Muscle of leg (tissue), 3 donors: ENCODE measurements at regions not wholly inside any gene's neighbourhood (a gene's known extent, or its start where the extent isn't known, plus 50 kb on each side); places are given as distances from the start of the nearest gene placed in this dataset.
A peak's percentile ranks its signal among the peaks of the same experiment; 100 is the strongest.

Experiments
- DNase-seq: peaks from one replicate; pipeline ENCODE4 v3.0.0; 2013
- H3K27ac ChIP-seq: one replicate; pipeline ENCODE4 v1.5.1; 2013; ENCODE audit warnings: mild to moderate bottlenecking, low read length, control low read depth
- H3K27me3 ChIP-seq: one replicate; pipeline ENCODE4 v1.6.1; 2013; ENCODE audit warnings: low read length; ENCODE audit not compliant: control insufficient read depth, insufficient read depth
- H3K36me3 ChIP-seq: one replicate; pipeline ENCODE4 v1.6.1; 2013; ENCODE audit warnings: low read length; ENCODE audit not compliant: control insufficient read depth, insufficient read depth
- H3K4me1 ChIP-seq: one replicate; pipeline ENCODE4 v1.6.1; 2013; ENCODE audit warnings: low read length; ENCODE audit not compliant: control insufficient read depth, insufficient read depth
- H3K4me3 ChIP-seq: one replicate; pipeline ENCODE4 v1.5.1; 2013; ENCODE audit warnings: low read length, control low read depth
- H3K9me3 ChIP-seq: replicated peaks from 2 replicates; pipeline ENCODE4 v1.6.1; 2013; ENCODE audit warnings: low read depth, low read length; ENCODE audit not compliant: control insufficient read depth
- WGBS: methylation state at CpG from one replicate; pipeline ENCODE4 v1.1.5; 2013; ENCODE audit warnings: missing lambda C conversion rate; ENCODE audit not compliant: insufficient coverage; 5-methylcytosine and 5-hydroxymethylcytosine counted together

- peaks cover 60% of the 10 kb centered on the region for H3K4me1 ChIP-seq
- WGBS, result 82% methylated on average over 6 of the region's 11 CpGs
- no peak overlapping the region for H3K4me3 ChIP-seq
- no peaks in the 10 kb centered on the region for H3K9me3 ChIP-seq
- peaks cover 16% of the 10 kb centered on the region for H3K36me3 ChIP-seq
- DNase-seq, result no peak
- H3K27ac ChIP-seq, result no peak overlapping the region
- no peaks in the 10 kb centered on the region for H3K27me3 ChIP-seq
These were observed 59.5 kb upstream of the PNMA1 start for GRCh38 chr14:73773441-73774240.

GRCh38 chr14:73771848-73772638, 57.9 kb upstream of the PNMA1 start:
- no peaks in the 10 kb centered on the region for H3K9me3 ChIP-seq
- peak; percentile 77 for DNase-seq
- H3K36me3 ChIP-seq, result peaks cover 12% of the 10 kb centered on the region
- H3K4me1 ChIP-seq, result peaks cover 71% of the 10 kb centered on the region
- peak overlapping the region; percentile 81 for H3K27ac ChIP-seq
- H3K27me3 ChIP-seq, result no peaks in the 10 kb centered on the region
- 8% methylated on average over 6 of the region's 7 CpGs for WGBS
- no peak overlapping the region for H3K4me3 ChIP-seq

- peaks cover 74% of the 10 kb centered on the region for H3K4me1 ChIP-seq
These were observed 57.0 kb upstream of the PNMA1 start for GRCh38 chr14:73770977-73771847.

DNA sequence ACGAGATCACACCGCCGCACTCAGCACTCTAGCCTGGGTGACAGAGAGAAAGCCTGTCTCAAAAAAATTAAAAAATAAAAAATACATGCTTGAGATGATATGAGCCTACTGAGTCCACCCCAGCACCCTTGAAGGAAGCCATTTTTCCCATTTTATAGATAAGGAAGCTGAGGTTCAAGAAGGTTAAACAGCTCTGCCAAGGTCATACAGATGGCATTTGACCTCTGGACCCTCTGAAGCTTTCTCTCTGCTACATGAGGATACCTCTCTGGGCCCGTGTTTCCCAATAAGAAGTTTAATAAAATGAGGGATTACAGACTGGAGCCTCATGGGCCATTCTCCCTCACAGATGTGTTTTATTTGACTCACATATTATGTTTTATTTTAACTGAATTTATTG, 53.9 kb upstream of the PNMA1 start:
- H3K4me3 ChIP-seq, result no peak overlapping the region
- peaks cover 77% of the 10 kb centered on the region for H3K4me1 ChIP-seq
- H3K27me3 ChIP-seq, result no peaks in the 10 kb centered on the region
- no peak for DNase-seq
- H3K36me3 ChIP-seq, result peaks cover 9% of the 10 kb centered on the region
- no CpG with 5 or more reads among the region's 4 CpGs for WGBS
- H3K9me3 ChIP-seq, result no peaks in the 10 kb centered on the region
- H3K27ac ChIP-seq, result peak overlapping the region; percentile 47

More at GRCh38 chr14:73770977-73771847, 57.0 kb upstream of the PNMA1 start:
- Histone ChIP-seq H3K27me3 (no peaks in the 10 kb centered on the region), H3K4me3 (no peak overlapping the region), H3K27ac (peak overlapping the region; percentile 81), H3K36me3 (peaks cover 12% of the 10 kb centered on the region), H3K9me3 (no peaks in the 10 kb centered on the region)
- DNase-seq, result no peak
- WGBS, result 88% methylated on average over 3 of the region's 18 CpGs

DNA sequence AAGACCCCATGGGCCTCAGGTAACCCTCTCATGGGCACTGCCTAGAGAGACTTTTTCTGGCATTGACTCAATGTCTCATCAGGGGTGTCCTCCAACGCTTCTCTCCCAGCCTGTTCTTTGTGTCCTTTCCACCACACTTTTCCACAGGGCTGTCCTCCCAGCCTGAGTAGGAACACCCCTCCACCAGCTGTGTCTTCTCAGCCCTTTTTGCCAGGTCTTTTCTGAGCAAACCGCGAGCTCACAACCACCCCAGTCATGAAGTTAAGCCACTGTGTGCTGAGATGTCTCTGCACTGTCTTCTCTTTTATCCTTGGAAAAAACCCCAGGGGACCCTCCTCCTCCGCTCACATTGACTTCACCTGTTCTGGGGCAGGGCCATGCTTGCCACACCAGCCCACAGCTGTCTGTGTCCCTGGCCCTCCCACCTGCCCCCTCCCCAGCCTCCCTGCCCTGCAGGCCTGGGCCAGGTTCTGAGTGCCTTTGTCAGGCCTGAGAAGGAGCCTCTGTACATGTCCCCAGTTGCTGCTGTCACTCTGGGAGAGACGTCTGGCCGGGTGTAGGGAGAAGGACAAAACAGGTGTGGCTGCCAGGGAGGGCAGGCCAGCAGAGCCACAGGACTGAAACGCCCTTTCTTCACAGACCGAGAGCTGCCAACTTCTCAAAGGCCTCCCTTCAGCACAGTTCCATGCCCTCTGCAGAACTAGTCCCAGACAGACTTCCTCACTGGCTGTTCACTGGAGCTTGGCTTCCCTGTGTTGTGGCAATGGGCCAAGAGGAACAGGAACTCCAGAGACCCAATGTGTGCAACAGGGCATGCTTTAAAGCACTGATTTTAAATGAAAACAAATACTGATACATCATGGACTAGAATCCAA, 50.5 kb upstream of the PNMA1 start:
- H3K27me3 ChIP-seq, result no peaks in the 10 kb centered on the region
- H3K4me1 ChIP-seq, result peaks cover 88% of the 10 kb centered on the region
- H3K4me3 ChIP-seq, result no peak overlapping the region
- peaks cover 4% of the 10 kb centered on the region for H3K36me3 ChIP-seq
- peak; percentile 96 for DNase-seq
- no peaks in the 10 kb centered on the region for H3K9me3 ChIP-seq
- 38% methylated on average over 7 of the region's 8 CpGs for WGBS
- peak overlapping the region; percentile 93 for H3K27ac ChIP-seq
